Right lobe of liver (tissue), 4 donors: ENCODE measurements at regions not wholly inside any gene's neighbourhood (a gene's known extent, or its start where the extent isn't known, plus 50 kb on each side); places are given as distances from the start of the nearest gene placed in this dataset.

Source experiments
- CTCF ChIP-seq, 4 donors: fragments of 200-600 bp in 3 of 4; fragments of 450-650 bp in 1 of 4; IDR thresholded peaks; one replicate each; pipeline versions ENCODE4 v1.5.1 to v1.8.0; 2016 to 2022; ENCODE audit warnings: antibody characterized with exemption in 4 of 4, mild to moderate bottlenecking in 2 of 4
- POLR2A ChIP-seq: fragments of 450-650 bp; IDR thresholded peaks from one replicate; pipeline ENCODE4 v1.6.1; 2017; ENCODE audit warnings: antibody characterized with exemption, mild to moderate bottlenecking
- donor health status: DM: no; HTN: no; CAD: no.
- donor health status: DM: no; HTN: no; CAD: no.
- donor health status: DM: no; HTN: yes; CAD: no.

GRCh38 chr6:47174502-47175023 is 132.4 kb upstream of the ADGRF1 start:
- TF ChIP-seq CTCF (IDR thresholded peaks at IDR 0.05) = no peak
- no peak for TF ChIP-seq POLR2A
